ENCODE measurements at regions not wholly inside any gene's neighbourhood (a gene's known extent, or its start where the extent isn't known, plus 50 kb on each side); places are given as distances from the start of the nearest gene placed in this dataset.

DNA sequence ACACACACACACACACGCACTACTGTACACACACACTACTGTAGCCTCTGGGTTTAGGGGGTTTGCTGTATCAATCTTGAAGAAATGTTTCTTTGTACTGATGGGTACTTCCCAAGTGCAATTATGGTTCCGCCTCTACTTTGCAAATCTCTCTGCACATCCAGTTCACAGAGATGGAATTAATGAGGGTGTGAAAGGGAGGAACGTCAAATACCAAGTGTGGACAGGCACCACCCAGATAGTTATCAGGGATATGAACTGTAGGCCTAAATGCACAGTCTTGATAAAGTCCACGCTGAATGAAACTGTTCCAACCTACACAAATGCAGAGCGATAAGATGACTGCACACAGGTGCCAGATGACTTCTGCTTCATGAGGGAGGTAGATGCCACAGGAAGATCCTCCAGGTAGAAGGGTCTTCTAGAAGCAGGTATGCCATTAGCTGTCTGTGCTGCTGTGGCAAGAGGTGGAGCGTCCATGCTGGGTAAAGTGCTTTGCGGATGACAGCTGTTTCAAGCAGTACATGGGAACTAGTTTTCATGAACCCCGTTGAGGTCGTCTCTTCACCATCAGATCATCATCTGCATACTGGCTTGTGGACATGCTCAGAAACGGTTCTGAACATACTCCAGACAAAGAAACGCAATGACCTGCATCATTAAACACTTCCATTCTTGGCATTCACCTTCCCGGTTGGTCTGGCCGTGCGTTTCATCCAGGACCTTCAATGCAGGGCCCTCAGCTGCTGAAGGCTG is 314.3 kb upstream of the RTL1 start:
- BruUV-seq (replicated peaks), result no TSS peak
- H3K4me3 ChIP-seq (replicated peaks in 1 of 2; ENCODE audit: low read depth in 1 of 2, low read length in 2 of 2), result no peak overlapping the region
- no peak overlapping the region for H3K27ac ChIP-seq (ENCODE audit: low read depth, low read length)
- no peaks in the 10 kb centered on the region for H3K79me2 ChIP-seq (ENCODE audit: insufficient read depth, low read length)
- no peaks in the 10 kb centered on the region for H3K36me3 ChIP-seq (ENCODE audit: control insufficient read depth in 1 of 2, insufficient read depth in 2 of 2, low read length in 2 of 2)
- intact Hi-C loops (cut with micrococcal nuclease), result no loop called here
- ATAC-seq (no peak), DNase-seq (ENCODE audit: low read depth, low spot score) (no peak)
- no peak overlapping the region for H3K9ac ChIP-seq (ENCODE audit: low read length)
- H4K20me1 ChIP-seq (ENCODE audit: insufficient read depth), result no peaks in the 10 kb centered on the region
- no peaks in the 10 kb centered on the region for H3K9me3 ChIP-seq (ENCODE audit: control insufficient read depth in 1 of 2, insufficient read depth in 1 of 2, low read depth in 1 of 2, low read length in 2 of 2)
- ChIA-PET POLR2A (no interaction called here), CTCF (no interaction called here), RAD21 (ENCODE audit: low non-redundant PET in 1 of 2, low total read pairs in 2 of 2, uncharacterized antibody in 2 of 2, unreplicated experiment in 2 of 2) (no interaction called here)
- H3K4me1 ChIP-seq (ENCODE audit: control insufficient read depth in 1 of 2, insufficient read depth in 2 of 2, low read length in 2 of 2), result no peaks in the 10 kb centered on the region
- no peak for TF ChIP-seq EGR1 (IDR thresholded peaks at IDR 0.05; ENCODE audit: low read depth)
- no peak for TF ChIP-seq EZH2 (IDR thresholded peaks at IDR 0.05)
- no peak for TF ChIP-seq FOSL1 (IDR thresholded peaks at IDR 0.05; ENCODE audit: low read depth)
- no peak for TF ChIP-seq SIN3A (IDR thresholded peaks at IDR 0.05; ENCODE audit: low read depth)
- TF ChIP-seq POLR2AphosphoS5 (IDR thresholded peaks at IDR 0.05; ENCODE audit: low read depth, low read length), result no peak
- TF ChIP-seq TCF7L2 (IDR thresholded peaks at IDR 0.05; ENCODE audit: borderline replicate concordance, extremely low read depth, insufficient read depth, insufficient read length), result no peak
- TF ChIP-seq, protein P1, sequence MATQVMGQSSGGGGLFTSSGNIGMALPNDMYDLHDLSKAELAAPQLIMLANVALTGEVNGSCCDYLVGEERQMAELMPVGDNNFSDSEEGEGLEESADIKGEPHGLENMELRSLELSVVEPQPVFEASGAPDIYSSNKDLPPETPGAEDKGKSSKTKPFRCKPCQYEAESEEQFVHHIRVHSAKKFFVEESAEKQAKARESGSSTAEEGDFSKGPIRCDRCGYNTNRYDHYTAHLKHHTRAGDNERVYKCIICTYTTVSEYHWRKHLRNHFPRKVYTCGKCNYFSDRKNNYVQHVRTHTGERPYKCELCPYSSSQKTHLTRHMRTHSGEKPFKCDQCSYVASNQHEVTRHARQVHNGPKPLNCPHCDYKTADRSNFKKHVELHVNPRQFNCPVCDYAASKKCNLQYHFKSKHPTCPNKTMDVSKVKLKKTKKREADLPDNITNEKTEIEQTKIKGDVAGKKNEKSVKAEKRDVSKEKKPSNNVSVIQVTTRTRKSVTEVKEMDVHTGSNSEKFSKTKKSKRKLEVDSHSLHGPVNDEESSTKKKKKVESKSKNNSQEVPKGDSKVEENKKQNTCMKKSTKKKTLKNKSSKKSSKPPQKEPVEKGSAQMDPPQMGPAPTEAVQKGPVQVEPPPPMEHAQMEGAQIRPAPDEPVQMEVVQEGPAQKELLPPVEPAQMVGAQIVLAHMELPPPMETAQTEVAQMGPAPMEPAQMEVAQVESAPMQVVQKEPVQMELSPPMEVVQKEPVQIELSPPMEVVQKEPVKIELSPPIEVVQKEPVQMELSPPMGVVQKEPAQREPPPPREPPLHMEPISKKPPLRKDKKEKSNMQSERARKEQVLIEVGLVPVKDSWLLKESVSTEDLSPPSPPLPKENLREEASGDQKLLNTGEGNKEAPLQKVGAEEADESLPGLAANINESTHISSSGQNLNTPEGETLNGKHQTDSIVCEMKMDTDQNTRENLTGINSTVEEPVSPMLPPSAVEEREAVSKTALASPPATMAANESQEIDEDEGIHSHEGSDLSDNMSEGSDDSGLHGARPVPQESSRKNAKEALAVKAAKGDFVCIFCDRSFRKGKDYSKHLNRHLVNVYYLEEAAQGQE (IDR thresholded peaks at IDR 0.05; ENCODE audit: low read depth), result no peak
- TF ChIP-seq ZNF274 (IDR thresholded peaks at IDR 0.05; ENCODE audit: low read depth, low read length), result no peak
- no peak for TF ChIP-seq EZH2phosphoT487 (IDR thresholded peaks at IDR 0.05; ENCODE audit: borderline replicate concordance)
- TF ChIP-seq SRF (IDR thresholded peaks at IDR 0.05; ENCODE audit: low read depth), result no peak
- no peak for TF ChIP-seq YY1 (IDR thresholded peaks at IDR 0.05; ENCODE audit: extremely low read depth, insufficient replicate concordance, low read depth, low read length)
- TF ChIP-seq JUND (IDR thresholded peaks at IDR 0.05), result no peak
- TF ChIP-seq, protein P2, sequence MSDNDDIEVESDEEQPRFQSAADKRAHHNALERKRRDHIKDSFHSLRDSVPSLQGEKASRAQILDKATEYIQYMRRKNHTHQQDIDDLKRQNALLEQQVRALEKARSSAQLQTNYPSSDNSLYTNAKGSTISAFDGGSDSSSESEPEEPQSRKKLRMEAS (IDR thresholded peaks at IDR 0.05), result no peak
- H3K27me3 ChIP-seq (ENCODE audit: insufficient read depth, low read length), result no peaks in the 10 kb centered on the region
- no peak overlapping the region for H2AFZ ChIP-seq (ENCODE audit: low read depth, low read length, poor library complexity, severe bottlenecking)
- no peaks in the 10 kb centered on the region for H3K9me2 ChIP-seq (ENCODE audit: insufficient read depth)
- no peak overlapping the region for H3K4me2 ChIP-seq (ENCODE audit: low read length)
